Stomach (tissue), 8 donors: ENCODE measurements at regions not wholly inside any gene's neighbourhood (a gene's known extent, or its start where the extent isn't known, plus 50 kb on each side); places are given as distances from the start of the nearest gene placed in this dataset.
A peak's percentile ranks its signal among the peaks of the same experiment; 100 is the strongest.

ENCODE experiments used
- DNase-seq, 2 donors: peaks; one replicate each; pipeline versions ENCODE4 v3.0.0 to v3.0.0-alpha.2; 2013 to 2019
- H3K27ac ChIP-seq, 5 donors: fragments of 200-600 bp in 4 of 5; sonication (generic) in 4 of 5; one replicate each; pipeline ENCODE4 v1.5.1; 2013 to 2019; ENCODE audit warnings: mild to moderate bottlenecking in 1 of 5, moderate library complexity in 1 of 5
- H3K27me3 ChIP-seq, 3 donors: fragments of 200-600 bp; sonication (generic); one replicate each; pipeline ENCODE4 v1.5.1; 2017 to 2019; ENCODE audit warnings: mixed run types in 1 of 3
- H3K36me3 ChIP-seq, 4 donors: fragments of 200-600 bp; sonication (generic); 1 replicate in 3 of 4; 2 replicates in 1 of 4; pipeline ENCODE4 v1.5.1; 2016 to 2019
- H3K4me1 ChIP-seq, 4 donors: fragments of 200-600 bp; sonication (generic); one replicate each; pipeline ENCODE4 v1.5.1; 2016 to 2019
- H3K4me3 ChIP-seq, 4 donors: fragments of 200-600 bp; sonication (generic) in 3 of 4; one replicate each; pipeline ENCODE4 v1.5.1; 2016 to 2019; ENCODE audit warnings: mild to moderate bottlenecking in 1 of 4
- H3K9me3 ChIP-seq, 4 donors: fragments of 200-600 bp; sonication (generic); one replicate each; pipeline ENCODE4 v1.5.1; 2016 to 2019
- EP300 ChIP-seq: sonication (generic); formaldehyde crosslinking; IDR thresholded peaks from one replicate; pipeline ENCODE4 v1.6.1; 2017; ENCODE audit warnings: antibody characterized with exemption
- POLR2A ChIP-seq, 4 donors: fragments of 450-650 bp; IDR thresholded peaks; one replicate each; pipeline ENCODE4 v1.6.1; 2016; ENCODE audit warnings: antibody characterized with exemption in 4 of 4, control low read depth in 2 of 4, mild to moderate bottlenecking in 1 of 4, moderate library complexity in 1 of 4
- POLR2AphosphoS5 ChIP-seq, 3 donors: sonication (generic); formaldehyde crosslinking; IDR thresholded peaks; one replicate each; pipeline ENCODE4 v1.6.1; 2016; ENCODE audit warnings: antibody characterized with exemption in 3 of 3
- WGBS, 5 donors: extraction: QIAGEN DNeasy Blood & Tissue Kit in 3 of 5; methylation state at CpG; one replicate each; pipeline versions ENCODE4 v1.1.5 to v1.1.7; 2013 to 2018; 5-methylcytosine and 5-hydroxymethylcytosine counted together
- intact Hi-C: fragments of 100-400 bp; cut with DNase I; formaldehyde crosslinking; loops from one replicate; pipeline ENCODE4 v1.15.1; 2023; ENCODE audit warnings: low total_unique reads
- TF ChIP-seq, protein P1 (sequence below), 7 experiments: fragments of 450-650 bp in 4 of 7; fragments of 200-600 bp in 3 of 7; sonication (generic) in 3 of 7; IDR thresholded peaks; one replicate each; pipeline ENCODE4 v1.5.1; 2016 to 2019; ENCODE audit warnings: antibody characterized with exemption in 7 of 7, control low read depth in 2 of 7, mild to moderate bottlenecking in 1 of 7
- donor health status: healthy with polysubstance abuse.
- donor health status: Bipolar disorder and iron deficiency.
- donor health status: healthy.

- 93 to 96% (median 93%) methylated on average over 7 of the region's 7 CpGs for WGBS, 5 donors
- Histone ChIP-seq H3K36me3 (no peaks in the 10 kb centered on the region), H3K9me3 (no peaks in the 10 kb centered on the region), H3K27ac (no peak overlapping the region), H3K4me1 (peaks cover 0 to 15% (median 7%) of the 10 kb centered on the region in 4 donors), H3K27me3 (no peaks in the 10 kb centered on the region), H3K4me3 (no peak overlapping the region)
- intact Hi-C loops = no loop called here
- TF ChIP-seq, protein P1, sequence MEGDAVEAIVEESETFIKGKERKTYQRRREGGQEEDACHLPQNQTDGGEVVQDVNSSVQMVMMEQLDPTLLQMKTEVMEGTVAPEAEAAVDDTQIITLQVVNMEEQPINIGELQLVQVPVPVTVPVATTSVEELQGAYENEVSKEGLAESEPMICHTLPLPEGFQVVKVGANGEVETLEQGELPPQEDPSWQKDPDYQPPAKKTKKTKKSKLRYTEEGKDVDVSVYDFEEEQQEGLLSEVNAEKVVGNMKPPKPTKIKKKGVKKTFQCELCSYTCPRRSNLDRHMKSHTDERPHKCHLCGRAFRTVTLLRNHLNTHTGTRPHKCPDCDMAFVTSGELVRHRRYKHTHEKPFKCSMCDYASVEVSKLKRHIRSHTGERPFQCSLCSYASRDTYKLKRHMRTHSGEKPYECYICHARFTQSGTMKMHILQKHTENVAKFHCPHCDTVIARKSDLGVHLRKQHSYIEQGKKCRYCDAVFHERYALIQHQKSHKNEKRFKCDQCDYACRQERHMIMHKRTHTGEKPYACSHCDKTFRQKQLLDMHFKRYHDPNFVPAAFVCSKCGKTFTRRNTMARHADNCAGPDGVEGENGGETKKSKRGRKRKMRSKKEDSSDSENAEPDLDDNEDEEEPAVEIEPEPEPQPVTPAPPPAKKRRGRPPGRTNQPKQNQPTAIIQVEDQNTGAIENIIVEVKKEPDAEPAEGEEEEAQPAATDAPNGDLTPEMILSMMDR (IDR thresholded peaks at IDR 0.05) = no peak
- TF ChIP-seq POLR2AphosphoS5 (IDR thresholded peaks at IDR 0.05) = no peak
- TF ChIP-seq POLR2A (IDR thresholded peaks at IDR 0.05) = no peak
- TF ChIP-seq EP300 = no peak
- no peak for DNase-seq
These were observed 290.4 kb upstream of the KLF6 start for GRCh38 chr10:4075443-4075842.

GRCh38 chr10:4074545-4075407, 289.8 kb upstream of the KLF6 start:
- TF ChIP-seq POLR2A (IDR thresholded peaks at IDR 0.05) (no peak), POLR2AphosphoS5 (IDR thresholded peaks at IDR 0.05) (no peak), EP300 (no peak)
- TF ChIP-seq, protein P1 (IDR thresholded peaks at IDR 0.05) = no peak
- Histone ChIP-seq H3K4me1 (peaks cover 0 to 15% (median 7%) of the 10 kb centered on the region in 4 donors), H3K27ac (peak overlapping the region in 2 of 5 donors; percentile 9 to 24), H3K9me3 (no peaks in the 10 kb centered on the region), H3K27me3 (no peaks in the 10 kb centered on the region), H3K4me3 (no peak overlapping the region), H3K36me3 (no peaks in the 10 kb centered on the region)
- intact Hi-C loops = no loop called here
- 72 to 76% (median 74%) methylated on average over 10 of the region's 10 CpGs for WGBS, 5 donors
- peak in 1 of 2 donors; percentile 40 for DNase-seq

DNA sequence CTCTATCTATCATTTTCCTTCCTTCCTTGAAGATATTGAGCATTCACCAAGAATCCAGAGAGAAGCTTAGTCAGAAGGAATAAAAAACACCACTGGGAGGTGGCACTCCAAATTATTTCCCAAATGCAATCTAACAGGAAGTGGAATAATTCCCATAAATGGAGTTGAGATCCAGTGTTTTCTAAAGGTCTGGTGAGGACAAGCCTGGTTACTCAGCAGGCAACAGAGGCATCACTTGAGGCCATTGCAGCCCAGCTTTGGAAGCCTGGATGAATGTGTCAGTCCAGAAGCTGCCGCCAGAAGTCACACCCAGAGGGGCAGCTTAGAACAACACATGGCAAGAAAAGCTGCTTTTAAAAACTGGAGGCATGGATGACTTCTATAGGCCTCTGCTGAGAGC, 288.9 kb upstream of the KLF6 start:
- 57 to 82% (median 73%) methylated on average over 1 of the region's 1 CpG for WGBS, 5 donors
- Histone ChIP-seq H3K27ac (peak overlapping the region in 2 of 5 donors; percentile 9 to 17), H3K4me3 (no peak overlapping the region), H3K4me1 (peaks cover 0 to 15% (median 7%) of the 10 kb centered on the region in 4 donors), H3K9me3 (no peaks in the 10 kb centered on the region), H3K27me3 (no peaks in the 10 kb centered on the region), H3K36me3 (no peaks in the 10 kb centered on the region)
- intact Hi-C loops = no loop called here
- no peak for DNase-seq
- TF ChIP-seq, protein P1 (IDR thresholded peaks at IDR 0.05) = no peak
- TF ChIP-seq EP300 (no peak), POLR2AphosphoS5 (IDR thresholded peaks at IDR 0.05) (peak in 1 of 3 donors; percentile 28), POLR2A (IDR thresholded peaks at IDR 0.05) (no peak)

DNA sequence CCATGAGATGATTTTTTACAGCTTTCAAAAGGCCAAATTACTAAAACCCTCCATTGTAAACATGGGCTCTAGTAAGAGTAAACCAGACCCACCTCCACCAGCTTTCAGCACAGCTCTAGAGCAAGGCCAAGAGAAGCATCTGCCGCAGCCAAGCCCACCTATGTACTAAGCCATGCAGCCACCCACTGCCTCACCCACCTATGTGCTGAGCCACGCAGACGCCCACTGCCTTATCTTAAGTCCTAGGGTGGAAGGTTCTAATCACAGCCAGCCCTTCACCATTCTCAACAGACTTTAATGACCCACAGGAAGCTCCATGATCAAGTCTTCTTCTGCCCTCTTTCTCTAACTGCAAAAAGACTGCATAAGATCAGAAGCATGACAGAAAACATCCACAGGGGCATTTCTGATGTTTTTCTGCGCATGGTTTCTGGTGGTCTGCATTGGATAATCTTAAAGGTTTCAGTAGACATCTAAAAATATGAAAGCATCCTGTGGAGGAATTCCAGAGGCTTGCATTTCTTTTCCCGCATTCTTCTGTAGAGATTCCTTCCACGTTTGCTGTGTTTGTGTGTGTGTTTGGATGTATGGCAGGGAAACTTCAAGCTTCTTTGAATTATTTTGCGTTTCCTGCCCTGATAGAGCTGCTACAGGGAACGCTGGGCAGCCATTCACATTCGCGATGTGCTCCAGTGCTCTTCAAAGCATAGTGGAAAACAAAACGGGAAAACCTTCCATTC, 286.1 kb upstream of the KLF6 start:
- intact Hi-C loops = no loop called here
- Histone ChIP-seq H3K4me1 (peaks cover 9 to 30% (median 11%) of the 10 kb centered on the region in 4 donors), H3K36me3 (no peaks in the 10 kb centered on the region), H3K4me3 (no peak overlapping the region), H3K9me3 (no peaks in the 10 kb centered on the region), H3K27me3 (no peaks in the 10 kb centered on the region), H3K27ac (no peak overlapping the region)
- DNase-seq = no peak
- TF ChIP-seq EP300 = no peak
- TF ChIP-seq, protein P1 (IDR thresholded peaks at IDR 0.05) = no peak
- TF ChIP-seq POLR2AphosphoS5 (IDR thresholded peaks at IDR 0.05) = no peak
- TF ChIP-seq POLR2A (IDR thresholded peaks at IDR 0.05) = no peak
- WGBS, 5 donors = 88 to 93% (median 91%) methylated on average over 11 of the region's 11 CpGs
